Uterus (tissue), 3 donors: ENCODE measurements at regions not wholly inside any gene's neighbourhood (a gene's known extent, or its start where the extent isn't known, plus 50 kb on each side); places are given as distances from the start of the nearest gene placed in this dataset.

Experiments
- DNase-seq, 2 donors: peaks; one replicate each; pipeline ENCODE4 v3.0.0-alpha.2; 2019 to 2020
- H3K27ac ChIP-seq, 2 donors: fragments of 200-600 bp; sonication (generic); 1 replicate in 1 of 2; 2 replicates in 1 of 2; pipeline ENCODE4 v1.5.1; 2016 to 2018
- H3K27me3 ChIP-seq, 2 donors: fragments of 200-600 bp; sonication (generic); one replicate each; pipeline ENCODE4 v1.5.1; 2018 to 2019; ENCODE audit warnings: control low read depth in 1 of 2
- H3K36me3 ChIP-seq, 2 donors: fragments of 200-600 bp; sonication (generic); one replicate each; pipeline ENCODE4 v1.5.1; 2019; ENCODE audit warnings: control low read depth in 1 of 2
- H3K4me1 ChIP-seq, 2 donors: fragments of 200-600 bp; sonication (generic); one replicate each; pipeline ENCODE4 v1.5.1; 2018 to 2019; ENCODE audit warnings: control low read depth in 1 of 2
- H3K4me3 ChIP-seq, 2 donors: fragments of 200-600 bp; sonication (generic); 1 replicate in 1 of 2; 2 replicates in 1 of 2; pipeline ENCODE4 v1.5.1; 2018 to 2019; ENCODE audit warnings: mild to moderate bottlenecking in 1 of 2
- H3K9me3 ChIP-seq, 2 donors: fragments of 200-600 bp; sonication (generic); one replicate each; pipeline ENCODE4 v1.5.1; 2019; ENCODE audit warnings: control low read depth in 1 of 2
- POLR2A ChIP-seq, 2 donors: fragments of 450-650 bp; IDR thresholded peaks; one replicate each; pipeline ENCODE4 v1.6.1; 2016; ENCODE audit warnings: antibody characterized with exemption in 2 of 2, mild to moderate bottlenecking in 1 of 2, moderate library complexity in 1 of 2
- intact Hi-C: fragments of 100-400 bp; cut with DNase I; formaldehyde crosslinking; loops from one replicate; pipeline ENCODE4 v1.15.1; 2023; ENCODE audit warnings: low total_unique reads
- TF ChIP-seq, protein P1 (sequence below), 4 experiments: fragments of 200-600 bp in 2 of 4; fragments of 450-650 bp in 2 of 4; sonication (generic) in 2 of 4; IDR thresholded peaks; one replicate each; pipeline ENCODE4 v1.5.1; 2016 to 2019; ENCODE audit warnings: antibody characterized with exemption in 4 of 4, mild to moderate bottlenecking in 2 of 4, moderate library complexity in 1 of 4
- donor health status: DM: yes; HTN: yes; CAD: no.

- no peak overlapping the region for H3K27ac ChIP-seq
- no peak for DNase-seq
- no peak overlapping the region for H3K4me3 ChIP-seq
- intact Hi-C loops, result no loop called here
- H3K27me3 ChIP-seq, result no peaks in the 10 kb centered on the region
- TF ChIP-seq, protein P1, sequence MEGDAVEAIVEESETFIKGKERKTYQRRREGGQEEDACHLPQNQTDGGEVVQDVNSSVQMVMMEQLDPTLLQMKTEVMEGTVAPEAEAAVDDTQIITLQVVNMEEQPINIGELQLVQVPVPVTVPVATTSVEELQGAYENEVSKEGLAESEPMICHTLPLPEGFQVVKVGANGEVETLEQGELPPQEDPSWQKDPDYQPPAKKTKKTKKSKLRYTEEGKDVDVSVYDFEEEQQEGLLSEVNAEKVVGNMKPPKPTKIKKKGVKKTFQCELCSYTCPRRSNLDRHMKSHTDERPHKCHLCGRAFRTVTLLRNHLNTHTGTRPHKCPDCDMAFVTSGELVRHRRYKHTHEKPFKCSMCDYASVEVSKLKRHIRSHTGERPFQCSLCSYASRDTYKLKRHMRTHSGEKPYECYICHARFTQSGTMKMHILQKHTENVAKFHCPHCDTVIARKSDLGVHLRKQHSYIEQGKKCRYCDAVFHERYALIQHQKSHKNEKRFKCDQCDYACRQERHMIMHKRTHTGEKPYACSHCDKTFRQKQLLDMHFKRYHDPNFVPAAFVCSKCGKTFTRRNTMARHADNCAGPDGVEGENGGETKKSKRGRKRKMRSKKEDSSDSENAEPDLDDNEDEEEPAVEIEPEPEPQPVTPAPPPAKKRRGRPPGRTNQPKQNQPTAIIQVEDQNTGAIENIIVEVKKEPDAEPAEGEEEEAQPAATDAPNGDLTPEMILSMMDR (IDR thresholded peaks at IDR 0.05), result no peak
- no peak for TF ChIP-seq POLR2A (IDR thresholded peaks at IDR 0.05)
- no peaks in the 10 kb centered on the region for H3K4me1 ChIP-seq
- no peaks in the 10 kb centered on the region for H3K9me3 ChIP-seq
- no peaks in the 10 kb centered on the region for H3K36me3 ChIP-seq
Observed at GRCh38 chr1:187516874-187517273, 688.1 kb downstream of the PLA2G4A start.

- intact Hi-C loops, result no loop called here
- DNase-seq, result no peak
- Histone ChIP-seq H3K27ac (no peak overlapping the region), H3K27me3 (no peaks in the 10 kb centered on the region), H3K4me3 (no peak overlapping the region), H3K36me3 (no peaks in the 10 kb centered on the region), H3K9me3 (no peaks in the 10 kb centered on the region), H3K4me1 (no peaks in the 10 kb centered on the region)
- TF ChIP-seq, protein P1 (IDR thresholded peaks at IDR 0.05), result no peak
- TF ChIP-seq POLR2A (IDR thresholded peaks at IDR 0.05), result no peak
Observed at GRCh38 chr1:187517546-187517945, 688.8 kb downstream of the PLA2G4A start.

GRCh38 chr1:187527346-187527745 is 698.6 kb downstream of the PLA2G4A start:
- DNase-seq, result no peak
- H3K27ac ChIP-seq, result no peak overlapping the region
- H3K36me3 ChIP-seq, result no peaks in the 10 kb centered on the region
- no peak overlapping the region for H3K4me3 ChIP-seq
- H3K27me3 ChIP-seq, result no peaks in the 10 kb centered on the region
- no peaks in the 10 kb centered on the region for H3K4me1 ChIP-seq
- intact Hi-C loops, result no loop called here
- H3K9me3 ChIP-seq, result no peaks in the 10 kb centered on the region
- no peak for TF ChIP-seq POLR2A (IDR thresholded peaks at IDR 0.05)
- TF ChIP-seq, protein P1 (IDR thresholded peaks at IDR 0.05), result no peak

DNA sequence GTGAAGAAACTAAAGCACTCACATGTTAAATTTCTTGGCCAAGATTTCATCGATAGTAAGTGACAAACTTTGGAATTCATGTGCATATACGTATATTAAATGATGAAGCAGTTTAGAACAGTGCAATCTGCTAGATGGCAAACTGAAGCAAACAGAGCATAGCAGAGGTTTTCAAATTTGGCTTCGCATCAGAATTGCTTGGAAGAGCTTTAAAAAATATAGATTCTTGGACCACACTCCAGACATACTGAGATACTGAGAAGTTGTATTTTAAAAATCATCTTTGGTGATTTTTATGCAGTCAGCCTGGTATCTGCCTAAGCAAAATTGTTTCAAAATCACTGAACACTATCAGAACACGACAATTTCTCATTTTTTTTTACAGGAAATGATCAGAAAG is 709.2 kb downstream of the PLA2G4A start:
- Histone ChIP-seq H3K27me3 (no peaks in the 10 kb centered on the region), H3K4me1 (no peaks in the 10 kb centered on the region), H3K27ac (no peak overlapping the region), H3K36me3 (no peaks in the 10 kb centered on the region), H3K4me3 (no peak overlapping the region), H3K9me3 (no peaks in the 10 kb centered on the region)
- TF ChIP-seq, protein P1 (IDR thresholded peaks at IDR 0.05), result no peak
- TF ChIP-seq POLR2A (IDR thresholded peaks at IDR 0.05), result no peak
- DNase-seq, result no peak
- intact Hi-C loops, result no loop called here

- H3K27me3 ChIP-seq, result no peaks in the 10 kb centered on the region
- H3K4me3 ChIP-seq, result no peak overlapping the region
- no peak for DNase-seq
- no peak overlapping the region for H3K27ac ChIP-seq
- H3K4me1 ChIP-seq, result no peaks in the 10 kb centered on the region
- no peak for TF ChIP-seq POLR2A (IDR thresholded peaks at IDR 0.05)
- TF ChIP-seq, protein P1 (IDR thresholded peaks at IDR 0.05), result no peak
- no peaks in the 10 kb centered on the region for H3K36me3 ChIP-seq
- no peaks in the 10 kb centered on the region for H3K9me3 ChIP-seq
- intact Hi-C loops, result no loop called here
Observed at GRCh38 chr1:187549540-187549939, 720.8 kb downstream of the PLA2G4A start.
